HCT116 (cell line): ENCODE measurements at regions not wholly inside any gene's neighbourhood (a gene's known extent, or its start where the extent isn't known, plus 50 kb on each side); places are given as distances from the start of the nearest gene placed in this dataset.

Source experiments
- ZNF274 ChIP-seq: fragments of 200-500 bp; sonication (Bioruptor generic); IDR thresholded peaks from 2 replicates; pipeline ENCODE4 v1.6.1; 2014; ENCODE audit warnings: mild to moderate bottlenecking, low read depth, low read length, inconsistent platforms
- TF ChIP-seq, protein P1 (sequence below): IDR thresholded peaks from 2 replicates; pipeline ENCODE4 v1.6.1; 2012

DNA sequence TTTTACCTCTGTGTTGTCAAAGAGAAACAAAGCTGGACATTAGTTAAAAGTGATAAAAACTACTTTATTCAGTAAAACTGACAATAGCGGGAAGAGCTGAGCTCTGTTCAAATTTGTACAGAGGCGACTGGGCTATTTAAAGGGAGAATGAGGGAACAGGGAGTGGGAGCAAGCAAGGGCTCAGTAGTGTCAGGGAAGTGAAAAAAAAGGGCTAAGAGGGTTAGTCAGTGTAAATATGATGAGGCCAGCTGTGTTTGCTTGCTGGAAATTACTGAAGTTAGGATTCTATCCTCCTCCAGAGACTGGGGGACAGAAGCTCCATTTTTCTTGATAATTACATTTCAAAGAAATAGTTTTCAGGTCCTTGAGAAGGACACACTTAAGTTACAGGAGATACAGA lies 232.5 kb downstream of the SH2D4B start:
- TF ChIP-seq ZNF274 = no peak
- TF ChIP-seq, protein P1, sequence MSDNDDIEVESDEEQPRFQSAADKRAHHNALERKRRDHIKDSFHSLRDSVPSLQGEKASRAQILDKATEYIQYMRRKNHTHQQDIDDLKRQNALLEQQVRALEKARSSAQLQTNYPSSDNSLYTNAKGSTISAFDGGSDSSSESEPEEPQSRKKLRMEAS = no peak
